ENCODE measurements at regions not wholly inside any gene's neighbourhood (a gene's known extent, or its start where the extent isn't known, plus 50 kb on each side); places are given as distances from the start of the nearest gene placed in this dataset.

DNA sequence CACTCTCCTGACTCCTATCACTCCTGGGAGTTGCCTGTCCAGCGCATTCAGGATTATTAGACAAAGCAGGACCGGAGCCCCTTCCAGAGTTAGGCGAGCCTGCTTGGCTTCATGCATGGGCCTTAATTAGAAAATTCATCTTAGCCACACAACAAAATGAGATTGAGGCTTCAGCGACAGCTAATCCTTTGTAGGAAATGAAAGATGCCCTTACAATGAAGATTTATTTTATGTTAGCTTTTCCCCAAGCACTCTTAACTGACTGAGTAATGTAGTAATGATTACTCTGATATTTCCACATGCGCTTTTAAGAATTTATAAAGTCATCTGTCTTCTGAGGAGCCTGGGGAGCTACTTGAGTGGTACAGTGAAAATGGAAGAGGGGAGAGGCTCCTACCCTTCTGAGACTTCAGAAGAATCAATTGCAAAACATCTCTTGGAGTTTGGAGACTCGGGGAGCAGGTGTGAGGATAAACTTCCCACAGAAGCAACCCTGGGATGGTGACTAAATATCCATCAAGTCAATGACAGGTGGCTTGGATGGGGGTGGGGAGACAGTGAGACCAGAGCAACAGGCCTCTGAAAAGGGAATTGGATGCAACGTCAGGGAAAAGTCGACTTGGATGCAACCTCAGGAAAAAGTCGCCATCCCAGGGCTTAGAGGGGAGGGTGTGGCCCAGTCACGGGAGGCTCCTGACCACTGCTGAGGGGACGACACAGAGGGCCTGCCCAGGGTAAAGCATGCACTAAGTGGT lies 434.5 kb upstream of the B3GAT1 start:
- TF ChIP-seq, protein P1, sequence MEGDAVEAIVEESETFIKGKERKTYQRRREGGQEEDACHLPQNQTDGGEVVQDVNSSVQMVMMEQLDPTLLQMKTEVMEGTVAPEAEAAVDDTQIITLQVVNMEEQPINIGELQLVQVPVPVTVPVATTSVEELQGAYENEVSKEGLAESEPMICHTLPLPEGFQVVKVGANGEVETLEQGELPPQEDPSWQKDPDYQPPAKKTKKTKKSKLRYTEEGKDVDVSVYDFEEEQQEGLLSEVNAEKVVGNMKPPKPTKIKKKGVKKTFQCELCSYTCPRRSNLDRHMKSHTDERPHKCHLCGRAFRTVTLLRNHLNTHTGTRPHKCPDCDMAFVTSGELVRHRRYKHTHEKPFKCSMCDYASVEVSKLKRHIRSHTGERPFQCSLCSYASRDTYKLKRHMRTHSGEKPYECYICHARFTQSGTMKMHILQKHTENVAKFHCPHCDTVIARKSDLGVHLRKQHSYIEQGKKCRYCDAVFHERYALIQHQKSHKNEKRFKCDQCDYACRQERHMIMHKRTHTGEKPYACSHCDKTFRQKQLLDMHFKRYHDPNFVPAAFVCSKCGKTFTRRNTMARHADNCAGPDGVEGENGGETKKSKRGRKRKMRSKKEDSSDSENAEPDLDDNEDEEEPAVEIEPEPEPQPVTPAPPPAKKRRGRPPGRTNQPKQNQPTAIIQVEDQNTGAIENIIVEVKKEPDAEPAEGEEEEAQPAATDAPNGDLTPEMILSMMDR (IDR thresholded peaks at IDR 0.05) = no peak
- TF ChIP-seq POLR2A (IDR thresholded peaks at IDR 0.05) (no peak), EP300 (IDR thresholded peaks at IDR 0.05) (no peak), POLR2AphosphoS5 (IDR thresholded peaks at IDR 0.05) (no peak)
